Upper lobe of left lung (tissue), 4 donors: ENCODE measurements at regions not wholly inside any gene's neighbourhood (a gene's known extent, or its start where the extent isn't known, plus 50 kb on each side); places are given as distances from the start of the nearest gene placed in this dataset.

Source experiments
- CTCF ChIP-seq, 6 experiments: fragments of 450-650 bp in 4 of 6; fragments of 200-600 bp in 2 of 6; sonication (generic) in 2 of 6; IDR thresholded peaks; one replicate each; pipeline ENCODE4 v1.5.1; 2016 to 2019; ENCODE audit warnings: antibody characterized with exemption in 6 of 6
- EP300 ChIP-seq, 4 donors: sonication (generic); formaldehyde crosslinking; IDR thresholded peaks; one replicate each; pipeline ENCODE4 v1.5.1; 2017; ENCODE audit warnings: antibody characterized with exemption in 4 of 4, control low read depth in 2 of 4
- POLR2A ChIP-seq, 4 donors: fragments of 450-650 bp; IDR thresholded peaks; one replicate each; pipeline ENCODE4 v1.5.1; 2016 to 2017; ENCODE audit warnings: antibody characterized with exemption in 4 of 4, mild to moderate bottlenecking in 2 of 4
- POLR2AphosphoS5 ChIP-seq, 2 donors: sonication (generic); formaldehyde crosslinking; IDR thresholded peaks; one replicate each; pipeline ENCODE4 v1.5.1; 2017; ENCODE audit warnings: antibody characterized with exemption in 2 of 2

GRCh38 chr14:98543074-98543473 lies 728.9 kb downstream of the BCL11B start:
- TF ChIP-seq CTCF (IDR thresholded peaks at IDR 0.05) (no peak), POLR2A (IDR thresholded peaks at IDR 0.05) (no peak), EP300 (IDR thresholded peaks at IDR 0.05) (no peak), POLR2AphosphoS5 (IDR thresholded peaks at IDR 0.05) (no peak)
